ENCODE measurements at regions not wholly inside any gene's neighbourhood (a gene's known extent, or its start where the extent isn't known, plus 50 kb on each side); places are given as distances from the start of the nearest gene placed in this dataset.

- no peak for TF ChIP-seq POLR2AphosphoS5 (IDR thresholded peaks at IDR 0.05; ENCODE audit: borderline replicate concordance, low read depth, low read length)
- no peak for TF ChIP-seq FOXP2 (optimal IDR thresholded peaks at IDR 0.05; ENCODE audit: control extremely low read depth, extremely low read length, insufficient read depth)
These were observed 302.2 kb upstream of the MAP2 start for GRCh38 chr2:209121691-209122090.
